Endothelial cell of hepatic sinusoid (primary cell): ENCODE measurements at regions not wholly inside any gene's neighbourhood (a gene's known extent, or its start where the extent isn't known, plus 50 kb on each side); places are given as distances from the start of the nearest gene placed in this dataset.
"Not testable (repeated sequence)": the region's sequence is repeated elsewhere in the genome, so short reads cannot be mapped to it uniquely, and the experiment has no call there.

ENCODE experiments used
- in situ Hi-C: cut with HindIII; loops from 2 replicates; pipeline ENCODE4 v1.10.0; 2017; ENCODE audit warnings: low sequenced_read_pairs

DNA sequence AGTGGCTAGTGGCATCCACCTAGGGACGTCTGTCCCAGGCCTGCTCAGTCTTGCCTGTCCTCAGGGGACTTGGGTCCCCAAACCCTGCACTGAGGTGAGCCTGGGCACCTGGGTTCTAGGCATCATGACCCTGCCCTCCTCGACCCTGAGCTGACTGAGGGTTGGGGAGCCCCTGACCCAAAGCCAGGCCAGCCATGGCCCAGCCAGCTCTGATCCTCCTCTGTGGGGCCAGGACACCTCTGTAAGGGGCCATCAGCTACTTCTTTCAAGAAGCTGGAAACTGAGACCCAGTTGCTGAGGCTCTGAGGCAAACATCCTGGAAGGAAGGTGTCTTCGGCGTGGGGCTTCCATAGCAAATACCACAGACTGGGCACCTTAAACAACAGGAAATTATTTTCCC is 329.3 kb downstream of the QKI start:
- in situ Hi-C loops: no loop called here

DNA sequence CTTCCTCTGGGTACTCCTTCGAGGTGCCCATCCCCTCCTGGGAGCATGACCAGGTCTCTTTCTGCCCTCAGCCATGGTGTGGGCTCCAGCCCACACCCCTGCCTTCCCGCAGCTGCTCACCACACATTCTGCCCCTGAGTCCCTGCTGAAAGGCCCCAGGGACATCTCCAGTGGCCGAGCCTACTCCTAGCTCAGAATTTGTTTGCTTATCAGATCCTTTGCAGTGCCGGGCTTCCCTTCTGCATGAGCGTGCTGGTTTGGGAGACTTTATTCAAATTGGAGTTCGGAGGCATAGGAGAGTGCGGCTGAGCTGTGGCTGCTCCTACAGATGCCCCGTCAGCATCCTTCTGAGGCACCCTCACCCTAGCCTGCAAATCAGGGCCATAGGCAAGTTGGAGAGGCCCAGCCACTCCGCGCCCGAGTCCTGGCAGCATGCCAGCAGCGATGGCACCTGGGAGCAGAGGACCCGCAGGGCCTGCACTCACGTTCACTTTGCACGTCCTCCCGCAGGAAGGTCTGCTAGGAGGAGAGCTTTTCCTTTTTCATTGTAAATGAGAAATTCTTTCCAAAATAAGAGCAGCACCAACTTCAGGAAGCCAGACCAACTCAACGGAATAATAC is 327.3 kb downstream of the QKI start:
- in situ Hi-C loops: no loop called here

DNA sequence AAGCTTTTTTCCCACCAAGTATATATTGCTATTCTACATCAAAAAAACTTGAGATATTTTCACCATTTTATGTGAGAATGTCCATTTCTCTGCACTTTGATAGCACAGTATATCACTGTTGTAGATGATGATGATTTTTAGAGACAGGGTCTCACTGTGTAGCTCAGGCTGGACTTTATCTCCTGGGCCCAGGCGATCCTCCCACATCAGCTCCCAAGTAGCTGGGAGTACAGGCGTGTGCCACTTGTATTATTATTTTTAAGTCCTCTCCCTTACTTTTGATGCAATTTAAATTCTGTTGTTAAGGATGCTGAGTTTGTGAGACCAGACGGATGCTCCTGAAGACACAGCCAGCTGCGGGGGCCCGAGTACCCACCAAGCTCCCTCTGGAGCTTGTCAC is 326.8 kb downstream of the QKI start:
- in situ Hi-C loops: no loop called here

DNA sequence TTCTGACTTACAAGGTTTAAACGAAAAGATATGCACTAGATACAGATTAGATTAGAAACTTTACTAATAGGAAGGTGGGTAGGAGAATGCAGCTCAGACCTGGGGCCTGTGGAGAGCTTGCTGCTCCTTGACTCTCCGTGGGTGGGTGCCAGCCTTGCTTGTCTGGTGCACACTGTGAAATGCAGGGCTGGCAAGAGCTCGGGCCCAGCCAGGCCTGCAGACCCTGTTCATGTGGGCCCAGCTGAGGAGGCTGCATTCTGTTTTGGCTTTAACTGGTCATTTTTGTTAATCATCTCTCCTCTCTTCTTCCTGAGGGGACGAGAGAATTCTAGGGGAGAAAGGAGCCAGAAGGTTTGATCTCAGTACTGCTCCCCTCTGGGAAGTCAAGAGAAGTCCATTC is 325.4 kb downstream of the QKI start:
- in situ Hi-C loops: no loop called here

DNA sequence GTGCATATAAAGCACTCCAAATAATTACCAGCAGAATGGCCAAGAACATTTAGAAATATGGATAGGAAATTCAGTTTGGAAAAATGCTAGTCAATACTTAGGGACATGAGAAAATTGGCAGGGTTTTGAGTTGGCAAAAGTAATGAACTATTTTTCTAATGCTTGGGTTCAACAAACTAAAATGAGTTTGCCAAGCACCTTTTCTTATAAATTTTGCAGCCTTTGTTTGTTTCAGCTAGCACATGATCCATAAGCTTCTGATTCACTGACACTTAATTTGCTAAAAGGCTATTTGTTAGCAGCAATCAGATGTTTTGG is 324.8 kb downstream of the QKI start:
- in situ Hi-C loops: no loop called here

DNA sequence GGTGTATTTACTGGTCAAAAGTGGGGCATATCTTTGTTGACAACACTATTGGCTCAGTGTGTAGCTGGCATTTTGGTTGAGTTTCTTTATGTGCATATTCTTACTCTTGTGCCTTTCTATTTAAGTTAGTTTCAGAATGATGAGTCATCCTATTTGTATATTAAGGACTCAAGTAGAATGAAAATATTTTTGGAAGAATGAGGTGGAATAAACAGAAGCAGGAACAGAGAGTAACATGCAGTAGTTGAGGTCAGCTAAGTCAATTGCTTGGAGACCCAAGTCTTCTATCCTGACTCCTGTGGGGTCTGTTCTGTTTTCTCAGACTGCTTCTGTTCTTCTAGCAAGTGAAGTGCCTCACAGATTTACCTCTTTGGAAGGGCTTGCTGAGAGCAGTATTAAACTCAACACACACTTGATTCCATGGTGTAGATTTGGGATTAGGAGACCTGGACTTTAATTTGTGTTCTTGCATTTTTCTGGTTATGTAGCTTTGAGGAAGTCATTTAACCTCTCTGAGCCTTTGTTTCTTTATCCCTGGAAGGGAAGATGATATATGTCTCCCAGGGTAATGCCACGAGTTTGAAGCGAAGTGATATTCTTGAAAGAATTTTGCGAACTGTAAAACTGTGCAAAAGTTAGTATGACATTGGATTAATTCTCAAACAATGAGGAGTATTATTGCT is 324.3 kb downstream of the QKI start:
- in situ Hi-C loops: no loop called here

DNA sequence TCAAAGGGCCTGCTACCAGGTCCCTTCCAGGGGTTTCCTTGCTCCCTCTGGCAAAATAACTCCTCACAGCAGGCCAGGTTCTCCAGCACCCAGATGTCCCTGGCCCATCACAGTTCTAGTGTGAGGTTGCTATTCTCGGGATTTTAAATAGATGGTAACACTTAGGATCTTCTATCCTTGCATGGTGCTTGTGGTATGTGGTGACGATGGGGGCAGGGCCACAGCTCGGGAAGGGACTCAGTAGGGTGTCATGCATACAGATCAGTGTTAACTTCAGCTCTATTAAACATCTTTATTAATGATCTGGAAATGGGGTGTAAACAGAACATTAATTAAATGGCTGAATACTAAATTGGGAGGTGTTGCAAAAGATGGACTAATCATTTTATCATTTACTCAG is 323.8 kb downstream of the QKI start:
- in situ Hi-C loops: no loop called here

DNA sequence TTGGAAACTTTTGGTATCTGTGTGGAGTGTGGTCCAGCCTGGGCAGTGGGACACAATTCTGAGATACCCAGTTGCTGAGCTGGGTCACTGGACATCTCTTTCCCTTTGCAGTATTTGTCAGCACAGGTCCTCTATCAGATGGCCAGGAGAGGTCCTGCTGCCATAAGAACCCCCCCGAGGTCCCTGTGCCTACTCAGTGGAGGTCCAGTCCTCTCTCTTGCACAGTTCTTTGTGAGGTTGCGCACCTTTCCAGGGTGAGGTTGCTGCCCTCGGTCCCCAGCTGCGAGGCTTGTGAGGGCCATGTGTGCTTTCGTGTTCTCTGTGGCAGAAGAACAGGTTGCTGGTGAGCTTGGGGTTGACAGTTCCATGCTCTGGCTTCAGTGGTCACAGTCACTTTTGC is 320.6 kb downstream of the QKI start:
- in situ Hi-C loops: no loop called here

DNA sequence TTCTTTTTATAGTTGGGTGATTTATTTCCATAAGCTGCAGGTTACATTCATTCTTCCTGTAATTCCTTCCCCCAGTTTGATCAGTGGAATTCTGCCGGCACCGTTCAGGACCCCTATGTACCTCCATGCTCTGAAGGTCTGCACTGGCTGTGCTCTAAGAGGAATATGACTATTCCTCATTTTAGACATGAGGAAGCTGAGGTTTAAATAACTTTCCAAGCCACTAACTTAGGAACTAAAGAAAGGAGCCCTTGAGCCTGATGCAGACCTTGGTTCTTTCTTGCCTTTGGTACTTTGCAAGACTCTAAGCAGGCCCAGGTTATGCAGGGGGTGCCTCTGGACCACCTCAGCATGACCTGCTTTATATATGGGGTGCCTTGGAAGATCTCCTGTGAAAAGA is 318.5 kb downstream of the QKI start:
- in situ Hi-C loops: no loop called here

DNA sequence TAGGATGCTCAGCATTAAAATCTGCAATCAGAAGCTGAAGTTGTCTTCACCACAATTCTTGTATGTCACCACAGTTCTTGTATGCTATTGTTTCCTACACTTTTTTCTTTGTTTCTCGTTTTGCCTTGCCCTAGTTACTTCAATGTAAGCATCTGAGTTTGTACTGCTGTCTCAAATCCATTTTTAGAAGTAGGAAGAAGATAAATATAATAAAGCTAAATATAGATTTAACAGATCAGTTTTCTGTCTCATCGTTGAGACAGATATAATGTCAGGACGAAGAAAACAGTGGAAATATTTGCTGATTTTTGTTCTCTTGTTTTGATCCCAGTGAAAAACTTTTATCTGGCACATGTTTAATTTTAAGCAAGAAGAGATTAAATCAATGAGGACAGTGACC is 318.0 kb downstream of the QKI start:
- in situ Hi-C loops: no loop called here

DNA sequence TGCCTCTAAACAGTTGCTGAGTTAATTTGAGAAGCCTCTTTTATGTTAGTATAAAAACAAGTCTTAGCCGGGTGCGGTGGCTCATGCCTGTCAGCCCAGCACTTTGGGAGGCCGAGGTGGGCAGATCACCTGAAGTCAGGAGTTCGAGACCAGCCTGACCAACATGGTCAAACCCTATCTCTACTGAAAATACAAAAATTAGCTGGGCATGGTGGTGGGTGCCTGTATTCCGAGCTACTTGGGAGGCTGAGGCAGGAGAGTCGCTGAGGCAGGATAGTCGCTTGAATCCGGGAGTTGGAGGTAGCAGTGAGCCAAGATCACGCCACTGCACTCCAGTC is 317.5 kb downstream of the QKI start:
- in situ Hi-C loops: not testable (repeated sequence)

DNA sequence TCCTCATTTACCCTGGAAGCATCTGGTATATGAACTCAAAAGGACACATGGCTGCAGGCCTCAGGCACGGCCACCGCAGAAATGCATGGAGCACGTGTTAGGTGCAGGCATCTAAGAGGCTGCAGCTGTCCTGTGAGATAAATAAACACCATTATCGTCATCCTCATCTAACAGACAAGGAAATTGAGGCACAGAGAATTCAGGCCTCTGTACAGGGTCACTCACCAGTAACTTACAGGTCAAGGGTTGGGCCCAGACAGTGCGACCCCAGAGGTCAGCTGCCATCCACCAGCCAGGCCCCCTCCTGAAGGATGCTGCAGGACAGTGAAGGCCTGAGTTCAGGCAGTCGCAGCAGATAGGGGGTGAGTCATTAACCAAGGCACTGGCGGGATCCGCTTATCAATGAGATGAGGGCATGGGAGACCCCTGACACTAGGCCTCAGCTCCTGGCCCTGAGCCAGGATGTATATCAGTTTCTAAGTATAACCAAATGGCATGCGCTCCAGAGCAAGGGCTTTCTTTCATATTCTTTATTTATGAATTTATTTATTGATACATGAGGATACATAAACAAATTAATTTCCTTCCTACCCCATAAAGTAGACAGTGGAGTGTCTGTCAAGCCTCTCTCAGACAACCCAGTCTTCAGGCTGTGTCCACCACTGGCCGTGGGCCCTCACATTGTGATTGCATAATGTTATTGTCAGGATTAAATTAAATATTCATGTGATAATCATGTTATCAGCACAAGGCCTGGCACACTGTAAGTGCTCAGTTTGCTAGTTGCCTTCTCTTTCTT is 316.9 kb downstream of the QKI start:
- in situ Hi-C loops: no loop called here

DNA sequence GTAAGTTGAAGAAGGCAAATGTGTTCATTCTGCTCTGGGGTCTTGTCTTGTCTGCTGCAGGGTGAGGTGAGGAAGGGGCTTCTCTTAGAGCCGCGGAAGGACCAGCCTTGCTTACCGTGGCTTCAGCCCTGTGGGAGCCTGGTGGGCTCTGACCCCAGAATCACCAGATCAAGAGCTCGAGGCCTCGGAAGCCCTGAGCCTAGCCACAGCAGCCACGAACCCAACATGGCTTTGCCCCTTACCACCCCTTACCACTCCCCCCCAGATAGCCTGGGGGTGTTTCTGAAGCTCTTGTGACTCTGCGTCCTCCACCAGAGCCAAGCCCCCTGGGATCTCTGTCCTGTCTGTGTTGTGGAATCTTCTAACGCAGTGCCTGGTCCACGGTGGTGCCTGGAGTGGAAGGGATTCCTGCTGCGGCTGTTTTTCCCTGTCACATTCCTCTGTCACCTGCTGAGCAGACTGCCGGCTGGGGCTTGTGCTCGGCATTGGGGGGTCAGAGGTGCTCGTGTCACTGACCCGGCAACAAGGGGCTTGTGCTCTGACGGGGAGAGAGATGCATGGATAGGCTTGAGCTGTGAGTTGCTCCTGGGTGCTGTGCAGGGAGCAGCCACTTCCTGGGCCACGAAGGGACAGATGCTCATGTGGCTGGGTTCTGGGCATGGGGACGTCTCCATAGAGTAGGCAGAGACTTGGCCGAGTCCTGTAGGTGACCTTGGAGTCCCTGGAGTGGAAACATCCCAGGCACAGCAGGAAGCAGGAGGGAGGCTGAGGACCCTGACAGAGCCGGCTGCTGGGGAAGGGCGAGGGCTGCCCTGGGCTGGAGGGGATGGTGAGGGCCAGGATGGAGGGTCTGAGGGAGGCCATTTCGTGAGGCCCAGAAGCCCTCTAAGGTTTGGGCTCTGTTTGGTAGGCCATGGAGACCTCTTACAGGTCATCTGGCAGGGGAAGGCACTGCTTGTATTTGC is 316.0 kb downstream of the QKI start:
- in situ Hi-C loops: no loop called here

DNA sequence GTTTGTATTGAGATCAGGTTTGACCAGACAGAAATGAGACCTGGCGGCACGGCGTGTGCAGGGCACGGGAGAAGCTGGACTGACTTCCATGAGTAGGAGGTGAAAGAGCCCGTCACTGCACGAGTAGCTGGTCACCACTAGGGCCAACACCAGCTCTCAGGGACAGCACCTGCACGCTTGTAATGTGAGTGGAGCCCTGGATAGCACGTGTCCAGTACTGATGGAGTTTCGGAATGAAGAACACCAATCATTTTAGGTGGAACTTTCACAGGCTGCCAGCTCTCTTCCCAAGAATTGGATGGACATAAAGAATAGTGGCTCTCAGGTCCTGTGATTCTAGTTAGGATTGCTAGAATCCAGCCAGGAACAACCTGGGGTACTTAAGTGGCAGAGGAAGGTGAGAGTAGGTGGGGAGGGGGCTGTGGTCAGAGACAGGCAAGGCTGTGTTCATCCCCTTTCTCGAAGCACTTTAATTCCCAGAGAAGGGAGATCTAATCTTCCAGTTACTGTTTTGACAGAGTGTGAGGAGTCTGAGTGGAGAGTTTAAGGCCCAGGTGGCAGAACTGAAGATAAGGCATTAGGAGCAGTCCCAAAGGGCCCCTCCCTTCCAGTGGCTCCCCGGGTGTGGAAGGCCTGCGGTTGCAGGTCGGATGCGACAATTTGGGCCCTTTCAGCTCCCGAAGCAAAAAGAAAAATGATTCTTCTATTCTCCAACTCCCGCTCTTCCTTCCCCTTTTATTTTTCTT is 314.8 kb downstream of the QKI start:
- in situ Hi-C loops: no loop called here

DNA sequence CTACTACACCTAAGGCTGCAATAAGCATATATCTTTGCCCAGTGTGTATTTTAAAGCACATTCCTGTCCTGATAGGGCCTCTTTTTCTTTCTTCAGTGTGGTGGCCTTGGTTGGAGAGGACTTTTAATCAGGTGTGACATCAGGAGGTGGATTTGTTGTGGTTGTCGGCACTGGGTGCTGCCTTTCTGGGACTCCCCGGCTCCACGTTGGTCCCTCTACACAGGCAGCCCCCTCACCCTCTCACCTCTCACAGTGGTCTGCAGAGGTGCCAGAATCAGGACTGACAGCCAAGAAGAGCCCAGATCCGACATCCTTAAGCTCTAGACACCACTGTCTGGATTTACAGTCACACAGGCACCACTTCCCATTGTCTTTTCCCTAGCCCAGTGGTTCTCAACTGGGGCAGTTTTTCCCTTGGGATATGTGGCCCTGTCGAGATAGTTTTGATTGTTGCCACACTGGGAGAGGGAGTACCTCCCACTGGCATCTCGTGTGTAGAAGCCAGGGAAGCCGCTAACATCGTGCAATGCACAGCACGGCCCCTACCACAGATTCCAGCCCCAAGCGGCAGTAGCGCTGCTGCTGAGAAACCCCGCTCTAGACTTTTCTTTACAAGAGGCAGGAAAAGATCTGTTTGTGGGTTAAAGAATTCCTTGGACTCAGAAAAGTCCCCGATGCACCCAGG is 314.1 kb downstream of the QKI start:
- in situ Hi-C loops: no loop called here

DNA sequence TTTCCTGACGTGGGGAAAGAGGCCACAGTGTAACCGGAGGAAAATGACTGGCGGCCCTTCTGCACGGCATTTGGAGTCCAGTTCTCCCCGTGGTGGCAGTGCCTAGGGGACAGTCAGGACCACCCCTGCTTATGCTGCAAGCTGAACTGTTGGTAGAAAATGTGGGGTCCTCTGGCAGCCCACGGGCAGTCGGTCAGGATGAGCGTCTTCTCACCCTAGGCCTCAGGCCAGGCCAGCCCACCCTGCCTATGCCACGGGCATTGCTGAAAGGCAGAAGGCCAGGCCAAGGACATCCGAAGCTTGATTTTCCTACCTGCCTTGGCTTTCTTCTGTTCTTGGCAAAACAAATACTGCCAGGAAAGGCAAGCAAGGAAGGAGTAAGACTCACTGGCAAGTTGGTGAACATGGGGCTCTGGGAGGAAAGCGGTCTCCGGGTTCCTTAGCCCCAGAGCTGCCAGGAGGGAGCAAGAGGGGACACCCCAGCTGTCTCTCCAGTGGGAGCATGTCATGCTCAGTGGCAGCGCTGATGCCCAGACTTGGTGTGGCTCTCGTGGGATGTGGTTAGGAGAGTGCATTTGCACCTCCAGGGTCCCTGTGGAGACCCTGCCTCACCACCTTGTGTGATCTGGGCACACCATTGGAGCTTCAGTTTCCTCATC is 311.6 kb downstream of the QKI start:
- in situ Hi-C loops: no loop called here

DNA sequence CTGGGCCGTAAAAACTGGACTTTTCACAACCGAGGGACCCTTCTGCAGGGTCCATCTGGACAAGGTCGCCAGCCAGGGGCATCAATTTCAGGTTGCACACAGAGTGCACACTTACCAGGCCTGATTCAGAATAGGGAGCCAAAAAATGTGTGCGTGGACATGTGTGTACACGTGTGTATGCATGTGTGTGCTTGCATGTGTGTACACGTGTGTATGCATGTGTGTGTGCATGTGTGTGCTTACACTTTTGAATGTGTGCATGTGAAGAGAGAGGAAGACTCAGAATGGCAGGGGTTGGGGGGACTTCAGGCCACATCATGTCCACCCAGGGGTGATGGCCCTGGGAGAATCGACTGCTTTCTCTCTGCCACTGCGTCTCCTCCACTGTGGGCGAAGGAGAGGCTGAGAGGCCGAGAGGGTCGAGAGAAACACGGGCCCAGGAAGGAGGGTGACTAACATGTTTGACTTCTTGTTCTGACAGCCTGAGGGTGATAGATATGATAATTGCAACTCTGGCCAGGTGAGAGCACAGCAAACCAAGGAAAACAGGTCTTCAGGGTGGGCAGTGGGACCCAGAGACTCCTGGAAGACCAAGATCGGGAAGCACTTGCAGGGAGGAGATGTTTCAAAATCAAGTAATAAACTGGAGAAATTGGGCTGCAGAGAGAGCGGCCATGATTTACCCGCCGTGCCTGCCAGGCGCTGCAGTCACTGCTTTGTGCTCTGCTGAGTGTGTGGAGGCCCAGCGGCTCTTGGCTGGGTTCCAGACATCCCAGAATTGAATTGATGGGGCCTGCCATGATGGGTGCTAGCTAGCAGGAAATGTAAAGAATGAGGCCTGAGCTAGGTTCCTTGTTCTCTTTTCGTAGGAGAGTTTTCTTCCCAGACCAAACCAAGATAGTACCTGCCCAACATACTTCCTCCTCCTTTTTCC is 310.8 kb downstream of the QKI start:
- in situ Hi-C loops: no loop called here

DNA sequence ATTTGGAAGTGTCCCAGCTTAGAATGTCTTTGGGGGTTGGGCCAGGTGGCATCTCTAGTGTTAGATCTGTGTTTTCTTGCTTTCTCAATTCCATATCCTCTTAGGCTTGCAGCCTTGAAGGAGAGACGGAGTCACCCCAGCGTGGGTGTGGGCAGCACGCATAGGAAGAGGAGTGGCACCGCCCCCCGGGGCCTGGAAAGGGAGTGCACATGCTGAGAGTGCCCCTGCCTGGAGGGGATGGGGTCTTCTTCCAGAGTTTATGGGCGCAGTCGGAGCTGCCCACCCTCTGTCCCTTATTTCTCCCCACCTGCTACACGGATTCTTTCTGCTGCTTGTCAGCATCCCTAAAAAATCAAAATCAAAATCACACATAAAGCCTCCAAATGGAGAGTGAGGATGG is 309.7 kb downstream of the QKI start:
- in situ Hi-C loops: no loop called here

DNA sequence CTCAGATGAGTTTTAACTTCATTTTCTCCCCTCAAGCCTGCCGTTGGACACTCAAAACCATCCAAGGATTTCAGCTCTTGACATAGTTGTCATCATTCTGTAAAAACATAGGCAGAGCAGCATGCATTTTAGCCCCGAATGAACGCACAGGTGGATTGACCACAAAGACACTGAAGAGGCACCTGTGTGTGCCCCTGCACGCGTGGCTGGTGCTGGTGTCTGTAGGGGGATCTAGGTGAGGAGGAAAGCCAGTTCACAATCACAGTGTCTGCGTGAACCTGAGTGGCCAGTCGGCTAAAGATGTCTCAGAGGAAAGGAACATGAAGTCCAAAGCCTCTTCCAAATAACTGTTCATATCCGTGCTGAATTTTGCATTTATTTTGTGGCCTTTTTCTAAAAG is 309.2 kb downstream of the QKI start:
- in situ Hi-C loops: no loop called here
